Upper lobe of right lung (tissue), 1 donor: ENCODE measurements at regions not wholly inside any gene's neighbourhood (a gene's known extent, or its start where the extent isn't known, plus 50 kb on each side); places are given as distances from the start of the nearest gene placed in this dataset.

Experiments
- ATAC-seq: fragments of 200-7000 bp; cut with Tn5 transposase; one replicate; pipeline ENCODE4 v1.9.1; 2020; ENCODE audit warnings: mild to moderate bottlenecking, moderate library complexity
- DNase-seq: peaks from one replicate; pipeline ENCODE4 v3.0.0-alpha.2; 2020
- H3K27ac ChIP-seq: fragments of 200-600 bp; one replicate; pipeline ENCODE4 v1.8.0; 2022
- H3K27me3 ChIP-seq: fragments of 200-600 bp; one replicate; pipeline ENCODE4 v1.8.0; 2022; ENCODE audit warnings: mild to moderate bottlenecking
- H3K36me3 ChIP-seq: fragments of 200-600 bp; one replicate; pipeline ENCODE4 v1.8.0; 2022
- H3K4me1 ChIP-seq: fragments of 200-600 bp; one replicate; pipeline ENCODE4 v1.8.0; 2022
- H3K4me3 ChIP-seq: fragments of 200-600 bp; one replicate; pipeline ENCODE4 v1.8.0; 2022; ENCODE audit warnings: mild to moderate bottlenecking
- H3K9me3 ChIP-seq: fragments of 200-600 bp; one replicate; pipeline ENCODE4 v1.8.0; 2022
- intact Hi-C: fragments of 100-400 bp; cut with DNase I; formaldehyde crosslinking; loops from one replicate; pipeline ENCODE4 v1.11.0; 2022
- TF ChIP-seq, protein P1 (sequence below): fragments of 200-600 bp; IDR thresholded peaks from one replicate; pipeline ENCODE4 v1.8.0; 2022; ENCODE audit warnings: antibody characterized with exemption
- donor health status: DM: no; HTN: yes; CAD: no; lungs with severe emphysema.

DNA sequence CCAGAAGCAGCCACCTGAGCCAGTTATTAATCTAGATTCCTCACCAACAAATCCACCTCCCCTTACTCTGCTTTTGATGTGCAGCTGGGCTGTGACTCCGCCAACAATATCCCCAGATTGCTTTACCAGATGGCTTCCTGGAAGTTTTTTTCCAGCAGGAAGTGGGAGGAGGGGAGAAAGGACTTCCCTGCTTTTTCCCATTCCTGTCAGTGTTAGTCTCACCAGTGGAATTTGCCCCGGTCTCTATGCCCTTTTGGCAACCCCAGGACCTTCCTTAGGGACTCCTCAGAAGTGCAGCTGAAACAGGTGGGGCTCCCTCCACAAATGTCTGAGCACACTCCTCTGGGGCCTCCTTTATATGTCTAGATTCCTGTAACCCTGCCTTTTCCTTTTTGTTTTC lies 465.2 kb upstream of the IGFBP7 start:
- no peak overlapping the region for H3K4me3 ChIP-seq
- no peaks in the 10 kb centered on the region for H3K27me3 ChIP-seq
- DNase-seq = no peak
- TF ChIP-seq, protein P1, sequence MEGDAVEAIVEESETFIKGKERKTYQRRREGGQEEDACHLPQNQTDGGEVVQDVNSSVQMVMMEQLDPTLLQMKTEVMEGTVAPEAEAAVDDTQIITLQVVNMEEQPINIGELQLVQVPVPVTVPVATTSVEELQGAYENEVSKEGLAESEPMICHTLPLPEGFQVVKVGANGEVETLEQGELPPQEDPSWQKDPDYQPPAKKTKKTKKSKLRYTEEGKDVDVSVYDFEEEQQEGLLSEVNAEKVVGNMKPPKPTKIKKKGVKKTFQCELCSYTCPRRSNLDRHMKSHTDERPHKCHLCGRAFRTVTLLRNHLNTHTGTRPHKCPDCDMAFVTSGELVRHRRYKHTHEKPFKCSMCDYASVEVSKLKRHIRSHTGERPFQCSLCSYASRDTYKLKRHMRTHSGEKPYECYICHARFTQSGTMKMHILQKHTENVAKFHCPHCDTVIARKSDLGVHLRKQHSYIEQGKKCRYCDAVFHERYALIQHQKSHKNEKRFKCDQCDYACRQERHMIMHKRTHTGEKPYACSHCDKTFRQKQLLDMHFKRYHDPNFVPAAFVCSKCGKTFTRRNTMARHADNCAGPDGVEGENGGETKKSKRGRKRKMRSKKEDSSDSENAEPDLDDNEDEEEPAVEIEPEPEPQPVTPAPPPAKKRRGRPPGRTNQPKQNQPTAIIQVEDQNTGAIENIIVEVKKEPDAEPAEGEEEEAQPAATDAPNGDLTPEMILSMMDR = no peak
- H3K36me3 ChIP-seq = no peaks in the 10 kb centered on the region
- ATAC-seq = no peak
- intact Hi-C loops = no loop called here
- H3K4me1 ChIP-seq = no peaks in the 10 kb centered on the region
- H3K27ac ChIP-seq = no peak overlapping the region
- H3K9me3 ChIP-seq = no peaks in the 10 kb centered on the region

DNA sequence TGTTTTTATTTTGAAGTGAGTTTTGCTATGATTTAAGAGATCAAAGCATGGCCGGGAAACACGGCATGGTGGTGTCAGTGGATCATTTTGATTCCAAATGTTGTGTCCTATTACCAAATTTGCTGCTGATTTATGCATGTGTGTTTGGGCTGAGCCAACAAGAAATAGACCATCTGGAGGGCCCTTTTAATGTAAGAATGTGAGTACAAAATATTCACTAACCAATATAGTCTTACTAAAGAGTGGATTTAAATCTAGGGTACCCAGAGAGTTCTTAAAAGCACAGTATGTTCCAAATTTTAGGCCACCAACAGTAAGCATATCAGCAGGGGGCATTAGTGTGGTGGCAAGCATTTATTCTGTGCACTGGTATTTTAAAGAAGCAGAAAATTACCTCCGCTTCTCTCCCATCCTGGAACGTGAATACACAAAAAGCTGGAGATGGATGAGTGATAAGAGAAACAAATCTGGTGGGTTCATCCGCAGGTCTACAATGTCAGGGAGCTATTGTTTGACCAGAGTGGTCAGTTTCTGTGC lies 444.4 kb upstream of the IGFBP7 start:
- no peak for ATAC-seq
- Histone ChIP-seq H3K27me3 (no peaks in the 10 kb centered on the region), H3K9me3 (no peaks in the 10 kb centered on the region), H3K36me3 (no peaks in the 10 kb centered on the region), H3K27ac (no peak overlapping the region), H3K4me1 (no peaks in the 10 kb centered on the region), H3K4me3 (no peak overlapping the region)
- no peak for DNase-seq
- TF ChIP-seq, protein P1 = no peak
- intact Hi-C loops = no loop called here

- ATAC-seq = no peak
- Histone ChIP-seq H3K4me3 (no peak overlapping the region), H3K27ac (no peak overlapping the region), H3K9me3 (no peaks in the 10 kb centered on the region), H3K27me3 (no peaks in the 10 kb centered on the region), H3K36me3 (no peaks in the 10 kb centered on the region), H3K4me1 (no peaks in the 10 kb centered on the region)
- intact Hi-C loops = no loop called here
- TF ChIP-seq, protein P1 = no peak
- DNase-seq = no peak
Observed at GRCh38 chr4:57553728-57554127, 443.5 kb upstream of the IGFBP7 start.

DNA sequence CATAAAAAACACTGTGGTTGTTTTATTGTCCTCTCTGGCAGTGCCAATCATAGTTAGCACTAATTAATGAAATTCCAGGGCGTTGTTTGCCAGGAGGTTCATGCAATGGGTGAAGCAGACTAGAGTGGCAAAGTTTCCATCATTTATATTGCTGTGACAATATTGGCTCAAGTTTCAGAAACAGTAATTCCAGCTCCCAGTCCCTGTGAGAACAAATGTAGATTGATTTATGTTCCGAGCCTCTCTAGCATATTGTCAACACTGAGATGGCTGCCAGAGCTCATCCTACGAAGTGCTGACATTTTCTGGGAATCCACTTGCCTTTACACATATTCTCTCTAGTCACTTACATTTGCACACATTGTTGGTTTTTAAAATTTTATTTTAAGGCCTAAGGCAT lies 440.0 kb upstream of the IGFBP7 start:
- Histone ChIP-seq H3K36me3 (no peaks in the 10 kb centered on the region), H3K9me3 (no peaks in the 10 kb centered on the region), H3K27me3 (no peaks in the 10 kb centered on the region), H3K4me3 (no peak overlapping the region), H3K4me1 (no peaks in the 10 kb centered on the region), H3K27ac (no peak overlapping the region)
- ATAC-seq = no peak
- intact Hi-C loops = no loop called here
- no peak for DNase-seq
- TF ChIP-seq, protein P1 = no peak

DNA sequence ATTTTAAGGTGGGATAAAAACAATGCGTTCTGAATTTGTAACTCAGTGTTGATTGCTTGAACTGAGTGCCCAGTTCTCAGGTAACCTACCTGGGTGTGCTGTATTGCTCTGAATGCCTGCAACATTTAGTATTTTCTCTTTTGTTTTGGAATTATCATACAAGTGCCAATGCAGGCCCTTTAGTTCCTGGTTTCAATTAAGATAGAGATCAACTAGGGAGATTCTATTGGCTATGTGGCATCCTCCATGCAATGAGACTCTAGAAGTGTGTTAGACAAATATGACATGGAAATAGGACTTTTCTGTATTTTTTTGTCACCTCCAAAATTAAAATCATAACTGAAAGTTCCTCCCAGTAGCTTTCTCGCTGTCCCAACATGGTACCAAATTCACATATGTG lies 438.7 kb upstream of the IGFBP7 start:
- Histone ChIP-seq H3K4me3 (no peak overlapping the region), H3K27me3 (no peaks in the 10 kb centered on the region), H3K36me3 (no peaks in the 10 kb centered on the region), H3K4me1 (no peaks in the 10 kb centered on the region), H3K27ac (no peak overlapping the region), H3K9me3 (no peaks in the 10 kb centered on the region)
- intact Hi-C loops = no loop called here
- ATAC-seq (no peak), DNase-seq (no peak)
- TF ChIP-seq, protein P1 = no peak
